Right forelimb (tissue), 1 donor: ENCODE measurements at regions not wholly inside any gene's neighbourhood (a gene's known extent, or its start where the extent isn't known, plus 50 kb on each side); places are given as distances from the start of the nearest gene placed in this dataset.
"Not testable (repeated sequence)": the region's sequence is repeated elsewhere in the genome, so short reads cannot be mapped to it uniquely, and the experiment has no call there.

Experiments used
- DNase-seq: peaks from one replicate; pipeline ENCODE4 v3.0.0-alpha.2; 2018

DNA sequence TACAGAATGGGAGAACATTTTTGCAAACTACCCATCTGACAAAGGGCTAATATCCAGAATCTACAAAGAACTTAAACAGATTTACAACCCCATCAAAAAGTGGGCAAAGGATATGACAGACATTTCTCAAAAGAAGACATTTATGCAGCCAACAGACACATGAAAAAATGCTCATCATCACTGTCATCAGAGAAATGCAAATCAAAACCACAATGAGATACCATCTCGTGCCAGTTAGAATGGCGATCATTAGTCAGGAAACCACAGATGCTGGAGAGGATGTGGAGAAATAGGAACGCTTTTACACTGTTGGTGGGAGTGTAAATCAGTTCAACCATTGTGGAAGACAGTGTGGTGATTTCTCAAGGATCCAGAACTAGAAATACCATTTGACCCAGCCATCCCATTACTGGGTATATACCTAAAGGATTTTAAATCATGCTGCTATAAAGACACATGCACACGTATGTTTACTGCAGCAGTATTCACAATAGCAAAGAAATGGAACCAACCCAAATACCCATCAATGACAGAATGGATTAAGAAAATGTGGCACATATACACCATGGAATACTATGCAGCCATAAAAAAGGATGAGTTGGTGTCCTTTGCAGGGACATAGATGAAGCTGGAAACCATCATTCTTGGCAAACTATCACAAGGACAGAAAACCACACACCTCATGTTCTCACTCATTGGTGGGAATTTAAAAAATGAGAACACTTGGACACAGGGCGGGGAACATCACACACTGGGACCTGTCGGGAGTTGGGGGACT is 317.7 kb upstream of the THBS1 start:
- DNase-seq, result not testable (repeated sequence)

DNA sequence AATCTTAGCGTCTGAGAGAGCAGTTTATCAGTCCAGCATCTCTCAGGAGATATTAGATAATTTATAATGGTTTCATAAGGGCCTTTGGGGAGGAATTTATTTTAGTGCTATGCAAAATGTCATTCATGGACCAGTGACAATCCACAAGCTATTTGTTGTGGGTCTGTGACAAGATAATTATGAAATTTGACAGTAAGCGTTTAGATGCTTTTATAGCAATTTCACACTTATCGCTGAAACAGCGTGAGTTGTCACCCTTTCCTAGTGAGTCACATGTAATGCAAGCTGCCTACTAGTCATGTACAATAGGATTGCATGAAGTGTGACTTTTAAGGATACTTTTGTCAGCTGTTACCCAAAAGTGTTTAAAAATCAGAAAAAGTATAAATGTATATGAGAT is 315.6 kb upstream of the THBS1 start:
- DNase-seq, result no peak

DNA sequence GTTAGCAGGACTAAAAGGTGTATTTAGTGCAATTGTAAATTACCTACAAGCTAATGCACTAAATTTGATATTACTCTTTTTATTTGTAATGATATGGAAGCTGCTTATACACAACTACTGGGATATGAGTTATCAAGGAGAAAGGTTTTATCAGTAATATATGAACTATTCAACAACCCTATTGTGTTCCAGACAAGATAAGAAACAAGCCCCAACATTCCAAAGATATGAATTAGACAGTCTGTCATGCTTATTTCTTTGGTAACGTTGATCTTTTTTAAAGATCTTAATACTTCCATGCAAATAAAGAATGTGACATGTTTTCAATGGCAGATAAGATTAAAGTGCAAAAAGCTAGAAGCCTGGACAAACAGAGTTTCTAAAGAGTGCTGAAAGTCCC is 314.0 kb upstream of the THBS1 start:
- no peak for DNase-seq

DNA sequence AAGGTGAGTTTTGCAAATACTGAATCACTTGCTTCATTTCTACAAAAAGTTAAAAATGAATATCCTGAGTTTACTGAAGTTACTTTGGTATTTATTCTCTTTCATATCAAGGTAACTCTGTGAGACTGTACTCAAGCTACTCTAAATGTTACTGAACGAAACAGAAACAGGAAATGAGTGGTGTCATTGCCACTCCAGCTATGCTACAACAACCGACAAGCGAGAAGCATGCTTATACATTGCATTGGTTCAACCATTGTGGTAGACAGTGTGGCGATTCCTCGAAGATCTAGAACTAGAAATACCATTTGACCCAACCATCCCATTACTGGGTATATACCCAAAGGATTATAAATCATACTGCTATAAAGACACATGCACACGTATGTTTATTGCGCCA is 313.2 kb upstream of the THBS1 start:
- no peak for DNase-seq

DNA sequence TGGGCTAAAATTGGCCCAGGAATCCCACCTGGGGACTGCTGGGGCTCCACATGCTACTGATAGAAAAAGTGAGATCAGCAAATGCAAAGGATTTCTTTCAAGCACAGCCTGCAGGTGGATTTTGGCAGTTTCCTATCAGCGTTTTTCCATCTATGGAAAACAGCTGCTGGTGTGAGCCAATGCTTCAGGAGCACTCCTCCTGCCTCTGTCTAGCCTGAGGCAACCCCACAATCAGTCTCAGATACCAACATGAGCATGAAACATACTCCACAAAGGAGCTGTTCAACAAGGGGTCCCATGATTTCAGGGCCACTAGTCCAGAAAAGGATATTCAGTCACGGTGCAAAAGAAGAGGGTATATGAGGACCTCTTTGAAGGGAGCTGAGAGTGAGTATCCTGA is 311.5 kb upstream of the THBS1 start:
- no peak for DNase-seq

GRCh38 chr15:39269821-39270220 is 311.1 kb upstream of the THBS1 start:
- no peak for DNase-seq

DNA sequence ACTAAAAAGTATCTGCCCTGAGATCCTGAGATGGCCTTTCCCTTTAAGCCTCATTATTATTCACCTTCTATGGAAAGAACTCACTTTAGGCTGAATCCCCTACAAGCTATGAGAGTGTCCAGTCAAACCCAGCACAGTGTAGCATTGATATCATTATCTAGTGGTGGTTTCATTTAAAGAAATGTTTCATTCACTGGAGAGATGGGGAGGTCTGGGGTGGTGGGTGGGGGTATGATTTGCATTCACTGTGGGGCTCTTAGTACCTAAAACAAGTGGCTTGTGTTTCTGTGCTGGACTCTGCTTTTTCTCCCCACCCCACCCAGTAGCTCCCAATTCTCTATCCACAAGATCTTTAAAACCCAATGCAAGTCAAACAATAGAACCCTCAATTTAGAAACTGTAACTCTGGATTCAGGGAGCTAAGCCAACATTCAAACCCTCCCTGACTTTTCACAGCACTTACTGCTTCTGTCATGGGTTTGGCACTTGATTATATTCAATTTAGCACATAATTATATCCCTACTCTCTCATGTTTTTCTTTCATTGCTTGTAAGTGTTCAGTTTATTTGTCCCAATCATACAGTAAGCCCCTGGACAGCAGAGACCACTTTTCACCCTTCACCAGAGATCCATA is 310.5 kb upstream of the THBS1 start:
- no peak for DNase-seq

DNA sequence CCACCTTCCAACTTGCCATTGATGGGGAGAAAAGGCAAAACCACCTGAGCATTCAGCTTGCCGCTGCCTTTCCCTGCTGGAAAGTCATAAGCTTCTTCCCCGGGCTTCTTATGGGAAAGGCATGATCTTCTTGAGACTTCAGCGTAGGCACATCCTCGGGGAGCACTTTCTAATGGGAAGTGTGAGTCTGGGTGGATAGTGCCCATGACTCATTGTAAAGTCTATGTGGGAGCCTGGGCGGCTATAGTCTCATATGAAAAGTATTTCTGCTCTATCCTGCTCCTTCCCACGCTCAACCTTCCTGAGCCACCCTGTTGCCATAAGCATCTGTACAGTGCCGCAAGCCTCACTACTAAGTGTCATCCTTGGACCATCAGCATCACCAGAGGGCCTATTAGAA is 309.9 kb upstream of the THBS1 start:
- DNase-seq, result no peak

DNA sequence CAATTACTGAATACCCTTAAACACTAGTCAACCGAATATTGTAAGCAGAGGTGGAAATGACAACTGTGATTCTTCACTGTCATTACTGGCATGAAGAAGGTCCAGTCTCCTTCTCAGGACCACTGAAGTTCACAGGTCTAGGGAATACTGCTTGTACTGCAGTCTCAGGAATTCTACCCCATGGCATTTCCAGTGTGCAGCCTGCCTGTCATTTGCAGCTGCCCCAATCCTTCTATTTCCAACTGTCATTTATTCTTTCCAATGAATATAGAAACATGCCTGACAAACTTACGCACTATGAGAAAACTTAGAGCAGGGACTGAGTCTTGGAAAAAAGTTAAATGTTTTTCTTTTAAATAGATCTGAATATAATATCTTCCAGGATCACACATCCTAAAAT is 308.0 kb upstream of the THBS1 start:
- no peak for DNase-seq

GRCh38 chr15:39273717-39274411 is 307.0 kb upstream of the THBS1 start:
- DNase-seq, result no peak

- DNase-seq, result no peak
These were observed 305.8 kb upstream of the THBS1 start for GRCh38 chr15:39275066-39275465.

DNA sequence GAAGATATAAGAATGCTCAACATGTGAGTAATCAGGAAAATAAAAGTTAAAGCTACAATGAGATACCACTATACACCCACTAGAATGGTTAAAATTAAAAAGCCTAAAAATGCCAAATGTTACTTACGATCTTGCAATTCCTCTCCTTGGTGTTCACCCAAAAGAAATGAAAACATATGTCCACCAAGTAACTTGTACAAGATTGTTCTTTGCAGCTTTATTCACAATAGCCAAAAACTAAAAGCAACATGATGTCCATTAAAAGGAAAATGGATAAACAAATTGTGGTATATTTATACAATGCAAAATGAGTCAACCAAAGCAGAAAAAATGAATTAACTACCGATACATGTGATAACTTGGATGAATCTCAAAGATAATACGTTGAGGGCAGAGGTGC is 301.6 kb upstream of the THBS1 start:
- no peak for DNase-seq

- no peak for DNase-seq
These were observed 299.8 kb upstream of the THBS1 start for GRCh38 chr15:39281094-39281493.

GRCh38 chr15:39282663-39283208 is 298.1 kb upstream of the THBS1 start:
- DNase-seq, result no peak

GRCh38 chr15:39283531-39283930 is 297.3 kb upstream of the THBS1 start:
- no peak for DNase-seq

- DNase-seq, result no peak
These were observed 295.8 kb upstream of the THBS1 start for GRCh38 chr15:39285071-39285470.

DNA sequence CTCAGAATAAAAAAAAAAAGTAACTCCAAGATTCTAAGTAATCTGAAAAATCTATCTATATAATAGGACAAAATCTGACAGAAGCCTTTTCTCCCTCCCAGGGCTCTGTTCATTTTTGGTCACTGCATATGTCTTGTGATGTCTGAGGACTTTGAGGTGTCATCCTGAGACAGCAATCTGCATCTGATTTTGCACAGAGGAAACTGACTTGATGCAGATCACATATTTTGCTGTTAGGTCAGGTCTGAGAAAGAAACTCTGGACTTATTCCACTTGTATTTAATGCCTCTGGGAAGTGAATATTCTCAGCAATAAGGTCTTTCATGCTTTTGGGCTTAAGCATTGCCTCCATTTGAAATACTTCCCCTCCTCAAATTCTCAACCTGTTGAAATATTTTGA is 295.2 kb upstream of the THBS1 start:
- no peak for DNase-seq

GRCh38 chr15:39286706-39287105 is 294.2 kb upstream of the THBS1 start:
- DNase-seq, result no peak

DNA sequence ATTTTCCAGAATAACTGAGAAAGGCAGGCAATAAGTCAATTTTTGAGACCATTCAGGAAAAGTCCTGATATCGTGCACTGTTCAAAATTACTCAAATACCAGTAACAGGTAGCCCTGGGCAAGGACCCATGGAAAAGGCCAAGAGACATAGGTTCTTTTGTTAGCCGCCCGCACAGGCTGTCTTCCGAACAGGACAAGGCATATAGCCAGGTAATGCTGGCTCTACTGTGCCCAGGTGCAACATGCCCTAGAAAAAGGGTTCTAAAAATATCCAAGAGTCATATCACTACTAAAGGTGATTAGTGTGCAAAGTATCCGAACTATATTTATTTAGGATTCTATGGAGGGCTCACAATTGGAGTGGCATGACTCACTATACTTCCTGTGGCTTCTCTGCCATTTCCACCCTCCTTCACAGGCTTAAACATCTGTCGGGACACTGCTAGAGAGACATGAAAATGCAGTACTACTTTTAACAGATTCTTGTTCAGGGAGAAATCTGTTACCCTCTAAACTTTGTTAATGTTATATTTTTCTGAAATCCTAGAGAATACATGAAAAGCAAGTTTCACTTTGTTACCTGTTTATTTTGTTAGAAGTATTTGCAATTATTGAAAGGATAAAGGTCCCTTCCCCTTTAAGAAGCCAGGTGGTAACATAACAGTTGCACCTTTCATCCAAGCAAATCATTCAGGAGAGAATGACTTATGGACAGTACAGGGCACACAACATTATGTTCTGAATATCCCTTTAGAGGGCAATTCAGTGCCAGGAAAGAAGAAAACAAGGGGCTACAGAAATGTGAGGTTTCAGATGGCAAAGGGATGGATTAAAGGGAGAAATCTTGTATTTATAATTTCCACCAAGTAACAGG is 293.3 kb upstream of the THBS1 start:
- DNase-seq, result no peak

DNA sequence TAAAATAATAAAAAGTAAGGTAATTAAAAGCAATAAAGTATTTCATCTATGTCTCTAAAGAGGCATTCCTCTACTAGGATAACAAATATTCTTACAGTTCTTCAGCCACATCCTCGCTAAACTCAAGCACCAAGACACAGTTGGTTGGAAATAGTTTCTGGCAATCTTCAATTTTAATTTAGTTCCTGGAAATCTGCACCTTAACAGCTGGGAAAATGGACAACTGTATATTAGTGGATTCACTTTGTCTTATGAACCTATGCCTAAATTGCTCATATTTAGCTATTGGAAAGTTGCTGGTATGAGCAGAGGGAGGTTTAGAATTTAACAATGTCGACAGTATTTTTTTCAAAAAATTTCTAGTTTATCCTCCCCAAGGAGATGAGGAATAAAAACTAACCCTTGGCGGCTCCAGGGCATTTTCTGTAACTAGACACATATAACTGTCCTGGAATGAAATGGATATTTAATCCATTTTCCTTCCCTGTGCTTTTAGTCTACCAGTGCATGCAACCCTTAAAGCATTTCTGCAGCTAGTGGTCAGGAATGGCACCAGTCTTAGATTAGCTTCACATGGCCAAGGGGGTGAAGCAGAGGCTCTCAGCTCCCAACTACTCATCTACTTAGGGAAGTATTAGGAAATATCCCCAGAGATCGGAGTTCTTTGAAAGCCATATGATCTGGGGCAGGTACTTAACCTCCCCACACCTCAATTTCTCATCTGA is 290.0 kb upstream of the THBS1 start:
- no peak for DNase-seq

DNA sequence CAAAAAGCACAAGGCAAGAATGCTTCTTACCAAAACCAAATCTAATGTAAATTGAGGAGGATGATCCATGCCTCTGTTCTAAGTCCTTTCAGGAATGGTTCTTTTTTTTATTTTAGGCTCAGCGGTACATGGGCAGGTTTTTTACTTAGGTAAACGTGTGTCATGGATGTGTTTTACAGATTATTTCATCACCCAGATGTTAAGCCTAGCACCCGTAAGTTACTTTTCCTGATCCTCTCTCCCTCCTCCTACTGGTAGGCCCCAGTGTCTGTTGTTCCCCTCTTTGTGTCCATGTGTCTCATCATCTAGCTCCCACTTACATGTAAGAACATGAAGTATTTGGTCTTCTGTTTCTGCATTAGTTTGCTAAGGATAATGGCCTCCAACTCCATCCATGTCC is 289.2 kb upstream of the THBS1 start:
- no peak for DNase-seq

DNA sequence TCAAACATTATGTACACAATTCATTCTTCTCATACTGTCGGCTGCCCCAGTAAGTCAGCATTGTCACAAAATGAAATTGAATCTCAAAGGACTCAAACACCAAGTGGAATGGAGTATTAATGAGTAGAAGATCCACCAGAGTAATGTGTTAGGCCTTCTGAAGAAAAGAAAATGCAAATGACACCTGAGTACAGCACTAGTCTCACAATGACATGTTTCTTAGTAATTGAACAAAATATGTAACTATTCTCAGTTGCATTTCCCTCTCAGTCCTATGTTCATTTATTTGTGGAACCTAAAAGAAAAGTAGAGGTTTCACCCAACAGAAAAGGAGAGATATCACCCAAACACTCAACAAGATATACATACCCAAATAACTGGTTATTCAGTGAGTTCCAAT is 283.9 kb upstream of the THBS1 start:
- no peak for DNase-seq
